ENCODE measurements at regions not wholly inside any gene's neighbourhood (a gene's known extent, or its start where the extent isn't known, plus 50 kb on each side); places are given as distances from the start of the nearest gene placed in this dataset.

- TF ChIP-seq CTCF (IDR thresholded peaks at IDR 0.05; ENCODE audit: extremely low read depth in 1 of 2, insufficient read depth in 1 of 2, low read depth in 1 of 2, low read length in 2 of 2) (no peak), MYC (IDR thresholded peaks at IDR 0.05; ENCODE audit: low read depth, low read length) (no peak), POLR2A (IDR thresholded peaks at IDR 0.05; ENCODE audit: low read depth, low read length) (no peak), EZH2 (IDR thresholded peaks at IDR 0.05; ENCODE audit: borderline replicate concordance, low read depth, low read length, severe bottlenecking) (no peak), MAX (IDR thresholded peaks at IDR 0.05; ENCODE audit: insufficient read depth, insufficient read length) (no peak), POLR2AphosphoS5 (IDR thresholded peaks at IDR 0.05; ENCODE audit: insufficient read depth, low read depth, low read length) (no peak)
Observed at GRCh38 chr5:92952243-92952642, 628.8 kb downstream of the NR2F1-AS1 start.

Measured in endothelial cell of umbilical vein (primary cell).